Ammon's horn (tissue), 1 donor: ENCODE measurements at regions not wholly inside any gene's neighbourhood (a gene's known extent, or its start where the extent isn't known, plus 50 kb on each side); places are given as distances from the start of the nearest gene placed in this dataset.
A peak's percentile ranks its signal among the peaks of the same experiment; 100 is the strongest.

Experiments
- DNase-seq: peaks from one replicate; pipeline ENCODE4 v3.0.0-alpha.2; 2016; ENCODE audit warnings: low spot score

- no peak for DNase-seq
These were observed 386.9 kb downstream of the HTR7 start for GRCh38 chr10:90470966-90471365.

DNA sequence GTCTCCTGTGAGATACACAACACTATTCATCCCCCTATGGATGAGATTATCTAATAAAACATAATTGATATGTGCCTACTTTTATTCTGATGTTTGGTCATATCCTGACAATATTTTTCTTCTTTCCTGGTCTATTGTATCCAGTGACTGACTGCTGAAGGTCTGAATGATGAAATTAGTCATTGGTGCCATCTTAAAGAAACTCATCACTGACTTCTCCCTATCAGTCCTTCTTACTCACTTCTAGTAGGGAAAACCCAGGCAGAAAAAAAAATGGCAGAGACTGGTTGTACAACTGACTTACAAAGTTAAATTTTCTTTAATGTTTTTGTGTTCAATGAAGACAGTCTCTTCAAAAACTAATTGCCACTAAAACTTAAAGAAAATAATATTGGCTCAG lies 377.4 kb downstream of the HTR7 start:
- no peak for DNase-seq

- no peak for DNase-seq
These were observed 376.4 kb downstream of the HTR7 start for GRCh38 chr10:90481326-90481923.

GRCh38 chr10:90484518-90484917 lies 373.3 kb downstream of the HTR7 start:
- no peak for DNase-seq

DNA sequence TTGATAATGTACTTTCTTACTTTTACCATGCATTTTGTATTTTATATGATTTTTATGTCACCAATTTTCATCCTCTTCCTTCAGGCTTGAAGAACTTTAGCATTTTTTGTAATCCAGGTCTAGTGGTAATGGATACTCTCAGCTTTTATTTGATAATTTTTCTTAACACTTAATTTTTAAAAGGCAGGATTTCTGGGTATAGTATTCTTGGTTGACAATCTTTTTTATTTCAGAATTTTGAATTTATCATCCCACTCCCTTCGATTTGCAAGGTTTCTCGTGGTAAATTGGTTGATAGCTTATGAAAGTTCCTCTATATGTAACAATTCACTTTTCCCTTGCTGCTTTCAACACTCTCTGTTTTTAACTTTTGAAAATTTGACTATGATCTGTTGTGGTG lies 363.7 kb downstream of the HTR7 start:
- no peak for DNase-seq

DNA sequence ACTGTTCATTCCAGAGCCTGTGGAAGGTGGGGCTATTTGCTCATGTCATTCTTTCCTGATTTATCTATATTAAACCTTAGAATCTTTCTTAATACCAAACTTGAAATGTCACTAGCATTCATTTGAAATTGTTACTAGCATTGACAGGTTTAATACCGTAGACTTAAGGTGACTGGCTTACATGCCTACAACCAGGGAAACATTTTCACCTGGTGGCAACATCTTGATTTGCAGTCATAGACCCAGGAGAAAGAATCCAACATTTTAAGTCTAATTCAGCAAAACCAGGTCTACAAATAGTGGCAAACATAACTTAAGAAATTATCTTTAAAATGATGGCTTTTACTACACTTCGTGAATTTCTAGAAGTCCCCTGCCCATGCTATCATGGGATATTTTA lies 353.7 kb downstream of the HTR7 start:
- no peak for DNase-seq

DNA sequence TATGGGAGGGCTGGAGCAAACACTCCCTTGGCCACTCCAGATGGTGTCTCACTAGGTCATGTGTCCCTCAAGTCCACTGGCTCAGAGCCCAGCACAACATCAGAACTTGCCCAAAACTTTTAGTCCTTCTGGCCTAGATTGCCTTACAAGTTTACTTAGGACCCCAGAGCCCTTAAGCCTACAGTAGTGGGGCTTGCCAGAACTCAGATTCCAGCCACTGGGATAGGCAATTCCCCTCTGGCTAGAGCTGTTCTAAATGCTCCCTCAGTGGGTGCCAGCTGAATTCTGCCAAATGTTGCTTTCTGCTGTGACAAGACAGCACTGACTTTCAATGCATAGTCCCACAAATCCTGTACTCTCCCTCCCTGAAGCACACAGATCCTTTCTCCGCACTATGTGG lies 331.1 kb downstream of the HTR7 start:
- DNase-seq, result no peak

DNA sequence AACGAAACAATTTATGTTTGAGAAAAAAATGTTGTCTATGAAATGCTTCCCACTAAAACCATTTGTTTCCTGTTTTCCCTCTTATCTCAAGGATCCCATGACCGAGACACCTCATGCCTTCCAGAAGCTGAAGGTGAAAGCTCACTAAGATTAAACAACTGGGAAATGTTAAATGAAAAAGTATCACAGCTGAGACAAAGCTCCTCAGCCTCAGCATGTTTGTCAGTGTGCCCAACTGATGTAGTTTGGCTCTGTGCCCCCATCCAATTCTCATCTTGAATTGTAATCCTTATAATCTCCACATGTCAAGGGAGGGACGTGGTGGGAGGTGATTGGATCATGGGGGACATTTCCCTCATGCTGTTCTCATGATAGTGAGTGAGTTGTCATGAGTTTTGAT lies 327.3 kb downstream of the HTR7 start:
- no peak for DNase-seq

GRCh38 chr10:90557385-90557784 lies 300.5 kb downstream of the HTR7 start:
- no peak for DNase-seq

GRCh38 chr10:90560331-90560730 lies 297.5 kb downstream of the HTR7 start:
- DNase-seq, result no peak

GRCh38 chr10:90561666-90562065 lies 296.2 kb downstream of the HTR7 start:
- no peak for DNase-seq

GRCh38 chr10:90571481-90572258 lies 286.2 kb downstream of the HTR7 start:
- DNase-seq, result no peak

- no peak for DNase-seq
These were observed 282.7 kb downstream of the HTR7 start for GRCh38 chr10:90575125-90575524.

DNA sequence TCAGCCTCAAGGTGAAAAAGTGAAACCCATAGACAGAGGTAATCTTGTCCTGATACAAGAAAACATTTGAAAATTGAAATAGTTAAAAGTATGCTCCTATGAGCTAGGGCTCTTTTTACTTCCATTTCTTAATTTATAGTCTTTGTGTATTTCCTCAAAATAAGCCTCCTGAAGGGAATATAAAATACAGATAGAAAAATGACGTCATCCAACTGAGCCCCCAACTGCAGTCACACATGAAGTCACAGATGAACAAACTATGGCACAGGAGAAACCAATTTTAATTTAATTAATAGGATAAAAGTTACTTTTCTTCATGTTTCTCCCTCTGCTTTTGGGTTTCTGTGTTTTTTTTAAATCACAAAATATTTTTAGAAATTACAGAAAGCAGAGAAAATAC lies 280.3 kb downstream of the HTR7 start:
- DNase-seq, result no peak

DNA sequence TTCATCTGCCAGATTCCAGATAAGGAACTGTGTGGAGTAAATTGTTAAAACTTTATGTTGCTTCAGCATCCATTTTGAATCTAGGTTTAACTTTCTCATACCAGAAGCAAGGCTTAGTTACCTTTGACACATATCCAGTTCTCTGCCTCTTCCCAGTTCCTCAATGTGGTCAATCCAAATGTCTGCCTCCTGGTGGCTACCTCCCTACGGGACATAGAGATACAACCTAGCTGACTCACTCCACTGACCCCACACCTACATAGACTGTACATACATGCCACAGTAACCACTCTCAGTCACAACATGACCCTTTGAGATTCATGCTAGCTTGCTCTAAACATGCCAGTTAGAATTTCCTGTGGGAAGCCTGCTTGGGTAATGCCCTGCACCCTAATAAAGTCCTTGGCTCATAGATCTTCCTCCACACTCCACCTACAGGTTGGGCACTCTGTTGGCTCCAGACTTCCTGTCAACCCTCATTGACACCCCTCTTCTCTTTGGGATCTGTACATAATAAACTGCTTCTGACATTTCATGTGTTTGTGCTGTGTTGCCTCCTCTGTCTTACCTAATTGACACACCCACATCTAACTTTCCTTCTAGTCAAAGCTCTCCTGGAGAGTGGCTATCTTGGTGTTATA lies 278.1 kb downstream of the HTR7 start:
- no peak for DNase-seq

DNA sequence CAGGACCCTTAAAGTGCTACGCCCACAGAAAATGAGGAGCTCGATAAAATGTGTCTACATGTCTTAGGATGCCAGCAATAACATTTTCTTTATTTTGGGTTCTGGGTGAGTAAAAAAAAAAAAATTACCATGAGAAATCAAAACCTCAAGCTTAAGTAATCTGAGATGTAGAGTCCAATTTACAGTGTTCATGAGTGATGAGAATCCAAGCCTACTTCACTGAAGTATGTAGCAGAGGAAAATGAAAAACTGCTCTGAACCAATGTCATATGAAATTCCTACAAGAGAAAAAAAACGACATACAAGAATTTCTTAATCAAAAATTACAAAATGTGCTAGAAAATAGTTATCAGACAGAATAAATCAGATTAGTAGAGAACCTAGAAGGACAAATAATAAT lies 274.4 kb downstream of the HTR7 start:
- no peak for DNase-seq

DNA sequence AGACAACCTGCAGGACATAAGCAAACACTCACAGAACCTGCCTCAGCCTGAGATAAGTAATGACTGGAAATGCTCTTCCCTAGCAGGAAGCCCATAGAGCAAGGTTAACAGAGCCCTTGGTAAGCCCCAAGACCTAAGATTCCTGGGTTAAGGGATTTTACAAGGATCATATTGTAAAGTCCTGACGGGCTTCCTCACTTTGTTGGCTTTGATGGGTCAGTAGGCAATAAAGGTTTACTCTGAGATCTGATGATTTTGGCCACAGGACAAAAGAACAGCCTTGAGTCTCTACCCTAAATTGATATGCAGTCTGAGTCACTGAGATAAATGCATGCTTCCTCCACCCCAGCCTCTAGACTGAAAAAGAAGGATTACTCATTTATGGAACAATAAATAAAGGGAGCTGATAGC lies 270.8 kb downstream of the HTR7 start:
- DNase-seq, result no peak

GRCh38 chr10:90587561-90587960 lies 270.3 kb downstream of the HTR7 start:
- DNase-seq, result no peak

DNA sequence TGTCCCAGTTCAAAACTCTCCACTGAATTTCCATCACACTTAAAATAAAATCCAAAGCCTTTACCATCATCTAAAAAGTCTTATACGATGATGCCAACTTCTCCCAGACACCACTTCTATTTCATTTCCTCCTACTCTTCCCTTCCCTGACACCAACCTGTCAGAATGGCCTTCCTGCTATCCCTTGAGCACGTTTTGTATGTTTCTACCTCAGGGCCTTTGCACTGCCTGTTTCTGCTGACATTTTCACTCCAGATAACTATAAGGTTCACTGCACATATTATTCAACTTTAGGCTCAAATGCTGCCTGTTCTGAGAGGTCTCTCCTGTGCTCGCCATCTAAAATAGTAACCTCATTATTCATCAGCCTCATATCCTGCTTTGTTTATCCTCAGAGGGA lies 269.6 kb downstream of the HTR7 start:
- DNase-seq, result no peak

DNA sequence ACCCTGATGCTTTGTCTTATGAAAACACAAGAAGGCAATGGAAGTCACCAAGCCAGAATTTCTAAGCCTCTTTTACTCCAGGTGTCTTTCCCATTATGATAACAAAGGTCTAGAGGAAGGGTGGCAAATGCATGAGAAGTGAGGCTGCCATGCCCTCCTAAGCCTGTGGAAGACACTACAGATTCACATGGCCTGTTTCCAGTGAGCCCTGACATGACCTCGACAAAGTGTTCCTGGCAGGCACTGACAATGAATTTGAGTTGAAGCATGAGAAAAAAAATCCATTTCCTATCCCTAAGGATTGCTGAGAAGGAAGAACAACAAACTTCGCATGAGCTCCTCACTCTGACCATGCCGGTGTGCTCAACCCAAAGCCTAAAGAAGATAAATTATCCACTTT lies 268.0 kb downstream of the HTR7 start:
- no peak for DNase-seq

- DNase-seq, result no peak
These were observed 266.2 kb downstream of the HTR7 start for GRCh38 chr10:90591629-90592028.

- DNase-seq, result peak; percentile 59
These were observed 265.1 kb downstream of the HTR7 start for GRCh38 chr10:90592638-90593302.

GRCh38 chr10:90598513-90598912 lies 259.3 kb downstream of the HTR7 start:
- DNase-seq, result no peak
